Activated naive CD4-positive, alpha-beta T cell treated with anti-CD3 and anti-CD28 coated beads for 36 hours (primary cell): ENCODE measurements at regions not wholly inside any gene's neighbourhood (a gene's known extent, or its start where the extent isn't known, plus 50 kb on each side); places are given as distances from the start of the nearest gene placed in this dataset.

Source experiments
- CTCF ChIA-PET: fragments of 350-600 bp; sonication (Branson Sonifier 250); formaldehyde crosslinking; loops from one replicate; lab custom pipeline; 2021; ENCODE audit warnings: antibody characterized with exemption; lab: Charles Lee
- DNase-seq: peaks from one replicate; pipeline ENCODE4 v3.0.0-alpha.2; 2020
- H3K27ac Mint-ChIP-seq: one replicate; pipeline ENCODE4 v1.8.0; 2021; ENCODE audit warnings: mild to moderate bottlenecking, mixed read lengths
- H3K27me3 Mint-ChIP-seq: one replicate; pipeline ENCODE4 v1.8.0; 2021; ENCODE audit warnings: low read depth, mixed read lengths
- H3K36me3 Mint-ChIP-seq: one replicate; pipeline ENCODE4 v1.8.0; 2021; ENCODE audit warnings: low read depth, mixed read lengths
- H3K4me1 Mint-ChIP-seq: one replicate; pipeline ENCODE4 v1.8.0; 2021; ENCODE audit warnings: low read depth, mixed read lengths
- H3K4me3 Mint-ChIP-seq: one replicate; pipeline ENCODE4 v1.8.0; 2021; ENCODE audit warnings: mild to moderate bottlenecking, moderate library complexity, mixed read lengths
- H3K9me3 Mint-ChIP-seq: one replicate; pipeline ENCODE4 v1.8.0; 2021; ENCODE audit warnings: mixed read lengths
- intact Hi-C: fragments of 100-400 bp; cut with micrococcal nuclease; formaldehyde crosslinking; loops from one replicate; pipeline ENCODE4 v1.15.1; 2023

- CTCF ChIA-PET: no interaction called here
- DNase-seq: no peak
- Mint-ChIP-seq H3K36me3 (no peaks in the 10 kb centered on the region), H3K9me3 (no peaks in the 10 kb centered on the region), H3K27me3 (peaks cover 6% of the 10 kb centered on the region), H3K4me1 (peaks cover 4% of the 10 kb centered on the region), H3K4me3 (no peak overlapping the region), H3K27ac (no peak overlapping the region)
- intact Hi-C loops: no loop called here
These were observed 414.1 kb downstream of the ARHGEF28 start for GRCh38 chr5:74040065-74040551.

- intact Hi-C loops: loop anchor here (5.0 kb wide), 1 partner anchor 605 kb away; the partner anchor contains the start of gene ENC1
- H3K27ac Mint-ChIP-seq: no peak overlapping the region
- no peak for DNase-seq
- H3K4me3 Mint-ChIP-seq: no peak overlapping the region
- H3K4me1 Mint-ChIP-seq: peaks cover 4% of the 10 kb centered on the region
- H3K27me3 Mint-ChIP-seq: no peaks in the 10 kb centered on the region
- H3K36me3 Mint-ChIP-seq: no peaks in the 10 kb centered on the region
- CTCF ChIA-PET: interaction anchor here (0.6 kb wide), 1 partner anchor 300 kb away, joined by 3 read pairs; no protein-coding TSS in a partner anchor
- no peaks in the 10 kb centered on the region for H3K9me3 Mint-ChIP-seq
These were observed 411.3 kb downstream of the ARHGEF28 start for GRCh38 chr5:74037321-74037720.

DNA sequence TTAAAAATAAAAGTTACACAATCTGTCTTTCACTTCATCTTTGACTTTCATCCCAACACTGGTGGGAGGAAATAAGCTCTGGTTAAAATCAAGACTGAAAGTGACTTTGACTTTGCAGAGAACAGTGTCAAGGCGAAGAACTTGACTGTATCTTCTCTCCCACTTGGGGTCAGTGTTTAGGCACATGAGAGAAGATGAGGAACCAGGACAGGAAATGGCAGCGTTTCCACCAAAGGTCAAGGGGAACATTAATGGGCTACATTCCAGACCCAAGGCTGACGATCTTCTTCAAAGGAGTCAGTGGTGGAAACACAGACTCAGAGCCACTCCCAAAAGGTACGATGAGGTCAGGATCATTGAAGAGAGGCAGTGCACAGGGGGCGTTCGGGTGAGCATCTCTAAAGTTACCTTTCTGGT lies 409.5 kb downstream of the ARHGEF28 start:
- peaks cover 4% of the 10 kb centered on the region for H3K4me1 Mint-ChIP-seq
- H3K36me3 Mint-ChIP-seq: no peaks in the 10 kb centered on the region
- H3K27me3 Mint-ChIP-seq: no peaks in the 10 kb centered on the region
- H3K9me3 Mint-ChIP-seq: no peaks in the 10 kb centered on the region
- H3K4me3 Mint-ChIP-seq: no peak overlapping the region
- no peak overlapping the region for H3K27ac Mint-ChIP-seq
- DNase-seq: no peak
- intact Hi-C loops: loop anchor here (5.0 kb wide), 1 partner anchor 607 kb away; the partner anchor contains the start of gene ENC1
- CTCF ChIA-PET: interaction anchor here (0.6 to 0.7 kb wide), 2 partner anchors 305 to 869 kb away, joined by 3 to 4 read pairs; no protein-coding TSS in a partner anchor

GRCh38 chr5:74034733-74035132 lies 408.7 kb downstream of the ARHGEF28 start:
- Mint-ChIP-seq H3K4me3 (no peak overlapping the region), H3K9me3 (no peaks in the 10 kb centered on the region), H3K27me3 (peaks cover 7% of the 10 kb centered on the region), H3K27ac (no peak overlapping the region), H3K36me3 (no peaks in the 10 kb centered on the region), H3K4me1 (peaks cover 4% of the 10 kb centered on the region)
- intact Hi-C loops: loop anchor here (5.0 kb wide), 1 partner anchor 608 kb away; the partner anchor contains the start of gene ENC1
- no peak for DNase-seq
- CTCF ChIA-PET: interaction anchor here (0.6 kb wide), 1 partner anchor 304 kb away, joined by 4 read pairs; no protein-coding TSS in a partner anchor

DNA sequence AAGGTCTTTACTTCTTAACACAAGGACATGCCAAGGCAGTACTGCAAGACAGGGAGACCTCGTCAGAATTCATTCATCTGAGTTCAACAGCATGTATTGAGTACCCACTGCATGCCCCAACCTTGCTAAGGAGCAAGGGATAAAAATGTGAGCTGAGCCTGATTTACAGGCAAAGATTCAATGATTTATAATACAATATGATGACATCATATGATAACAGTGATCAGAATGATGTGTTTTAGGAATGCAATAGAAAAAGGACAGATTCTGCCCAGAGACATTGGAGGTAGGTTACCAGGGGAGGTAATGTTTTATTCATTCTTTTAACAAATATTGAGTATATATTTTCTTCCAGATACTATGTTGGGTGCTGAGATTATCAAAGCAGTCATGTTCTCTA lies 406.6 kb downstream of the ARHGEF28 start:
- Mint-ChIP-seq H3K9me3 (no peaks in the 10 kb centered on the region), H3K27me3 (peaks cover 7% of the 10 kb centered on the region), H3K4me1 (peaks cover 4% of the 10 kb centered on the region), H3K36me3 (no peaks in the 10 kb centered on the region), H3K27ac (no peak overlapping the region), H3K4me3 (no peak overlapping the region)
- no peak for DNase-seq
- intact Hi-C loops: no loop called here
- CTCF ChIA-PET: interaction anchor here (0.6 kb wide), 1 partner anchor 761 kb away, joined by 3 read pairs; no protein-coding TSS in a partner anchor

- Mint-ChIP-seq H3K27me3 (peaks cover 7% of the 10 kb centered on the region), H3K4me3 (no peak overlapping the region), H3K27ac (no peak overlapping the region), H3K9me3 (no peaks in the 10 kb centered on the region), H3K4me1 (peaks cover 4% of the 10 kb centered on the region), H3K36me3 (no peaks in the 10 kb centered on the region)
- intact Hi-C loops: no loop called here
- CTCF ChIA-PET: no interaction called here
- no peak for DNase-seq
These were observed 405.5 kb downstream of the ARHGEF28 start for GRCh38 chr5:74031536-74031935.

GRCh38 chr5:74030821-74031220 lies 404.8 kb downstream of the ARHGEF28 start:
- intact Hi-C loops: no loop called here
- Mint-ChIP-seq H3K4me3 (no peak overlapping the region), H3K27me3 (peaks cover 7% of the 10 kb centered on the region), H3K27ac (no peak overlapping the region), H3K36me3 (no peaks in the 10 kb centered on the region), H3K4me1 (peaks cover 4% of the 10 kb centered on the region), H3K9me3 (no peaks in the 10 kb centered on the region)
- DNase-seq: no peak
- CTCF ChIA-PET: no interaction called here

DNA sequence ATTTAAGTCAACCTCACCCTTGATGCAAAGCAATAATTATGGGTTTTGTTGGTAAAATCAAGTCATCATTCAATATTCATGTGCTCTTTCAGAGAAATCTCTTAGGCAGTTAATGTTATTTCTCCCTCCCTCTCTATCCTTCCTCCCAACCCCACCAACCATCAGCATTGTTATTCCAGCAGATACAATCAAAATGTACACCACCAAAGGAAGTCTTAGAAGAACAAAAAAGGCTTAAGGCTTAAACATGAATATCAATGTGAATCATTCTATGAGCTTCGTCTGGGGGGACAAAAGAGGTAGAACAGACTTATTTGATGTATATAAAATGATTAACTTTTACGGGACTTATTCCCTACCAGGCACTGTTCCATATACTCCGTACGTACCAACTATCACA lies 404.4 kb downstream of the ARHGEF28 start:
- H3K4me1 Mint-ChIP-seq: no peaks in the 10 kb centered on the region
- H3K27ac Mint-ChIP-seq: no peak overlapping the region
- peaks cover 7% of the 10 kb centered on the region for H3K27me3 Mint-ChIP-seq
- intact Hi-C loops: no loop called here
- no peaks in the 10 kb centered on the region for H3K9me3 Mint-ChIP-seq
- no peak overlapping the region for H3K4me3 Mint-ChIP-seq
- CTCF ChIA-PET: no interaction called here
- no peaks in the 10 kb centered on the region for H3K36me3 Mint-ChIP-seq
- DNase-seq: no peak

- CTCF ChIA-PET: no interaction called here
- H3K4me3 Mint-ChIP-seq: no peak overlapping the region
- intact Hi-C loops: no loop called here
- H3K27me3 Mint-ChIP-seq: peaks cover 12% of the 10 kb centered on the region
- DNase-seq: no peak
- H3K4me1 Mint-ChIP-seq: no peaks in the 10 kb centered on the region
- H3K9me3 Mint-ChIP-seq: no peaks in the 10 kb centered on the region
- H3K36me3 Mint-ChIP-seq: no peaks in the 10 kb centered on the region
- no peak overlapping the region for H3K27ac Mint-ChIP-seq
These were observed 403.0 kb downstream of the ARHGEF28 start for GRCh38 chr5:74028976-74029375.

DNA sequence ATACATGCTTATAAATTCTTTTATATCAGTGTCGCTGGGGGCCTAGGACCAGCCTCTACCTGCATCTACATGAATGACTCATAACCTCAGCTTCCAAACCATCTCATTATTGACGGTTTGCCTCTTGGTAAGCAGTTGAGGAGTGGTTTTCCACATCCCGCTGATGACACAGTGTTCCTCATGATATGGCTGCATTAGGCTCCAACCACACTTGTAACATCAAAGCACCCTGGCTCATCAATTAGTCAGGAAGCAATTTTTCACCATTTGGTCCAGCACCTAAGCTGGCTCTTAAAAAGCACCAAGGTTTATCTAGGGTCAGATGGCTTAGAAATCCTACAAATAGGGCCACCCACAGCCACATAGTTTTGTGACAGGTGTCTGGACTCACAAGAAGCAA lies 402.4 kb downstream of the ARHGEF28 start:
- Mint-ChIP-seq H3K4me1 (no peaks in the 10 kb centered on the region), H3K9me3 (no peaks in the 10 kb centered on the region), H3K4me3 (no peak overlapping the region), H3K27ac (no peak overlapping the region), H3K27me3 (peaks cover 13% of the 10 kb centered on the region), H3K36me3 (no peaks in the 10 kb centered on the region)
- intact Hi-C loops: no loop called here
- CTCF ChIA-PET: no interaction called here
- DNase-seq: no peak

GRCh38 chr5:74027732-74028338 lies 401.8 kb downstream of the ARHGEF28 start:
- Mint-ChIP-seq H3K27me3 (peaks cover 15% of the 10 kb centered on the region), H3K4me1 (no peaks in the 10 kb centered on the region), H3K36me3 (no peaks in the 10 kb centered on the region), H3K4me3 (no peak overlapping the region), H3K27ac (no peak overlapping the region), H3K9me3 (no peaks in the 10 kb centered on the region)
- intact Hi-C loops: no loop called here
- DNase-seq: no peak
- CTCF ChIA-PET: no interaction called here

DNA sequence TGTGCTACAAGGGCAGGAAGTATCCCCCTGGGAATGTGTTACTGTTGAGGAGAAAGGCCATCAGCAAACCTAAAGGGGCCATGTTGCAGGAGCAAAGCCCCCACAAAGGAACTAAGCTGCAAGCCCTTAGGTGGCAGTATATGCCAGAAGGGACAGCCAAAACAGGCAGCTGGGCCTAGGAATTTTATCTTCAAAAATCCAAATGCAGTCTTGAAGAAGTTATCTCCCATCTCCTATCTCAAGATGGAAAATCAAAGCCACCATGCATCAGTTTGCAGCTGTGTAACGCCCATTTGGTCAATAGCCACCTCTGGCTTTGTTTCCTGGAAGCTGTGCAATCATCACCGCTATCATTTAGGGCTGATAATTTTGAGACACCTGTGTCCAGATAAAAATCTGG lies 400.3 kb downstream of the ARHGEF28 start:
- peaks cover 19% of the 10 kb centered on the region for H3K27me3 Mint-ChIP-seq
- no peak overlapping the region for H3K27ac Mint-ChIP-seq
- DNase-seq: no peak
- no peak overlapping the region for H3K4me3 Mint-ChIP-seq
- H3K9me3 Mint-ChIP-seq: no peaks in the 10 kb centered on the region
- H3K36me3 Mint-ChIP-seq: no peaks in the 10 kb centered on the region
- intact Hi-C loops: no loop called here
- no peaks in the 10 kb centered on the region for H3K4me1 Mint-ChIP-seq
- CTCF ChIA-PET: interaction anchor here (0.6 kb wide), 1 partner anchor 369 kb away, joined by 3 read pairs; no protein-coding TSS in a partner anchor

GRCh38 chr5:74021126-74021525 lies 395.1 kb downstream of the ARHGEF28 start:
- Mint-ChIP-seq H3K9me3 (no peaks in the 10 kb centered on the region), H3K36me3 (no peaks in the 10 kb centered on the region), H3K27ac (no peak overlapping the region), H3K4me3 (no peak overlapping the region), H3K27me3 (peaks cover 33% of the 10 kb centered on the region), H3K4me1 (no peaks in the 10 kb centered on the region)
- intact Hi-C loops: no loop called here
- CTCF ChIA-PET: no interaction called here
- DNase-seq: no peak
